DND-41 (cell line): ENCODE measurements at regions not wholly inside any gene's neighbourhood (a gene's known extent, or its start where the extent isn't known, plus 50 kb on each side); places are given as distances from the start of the nearest gene placed in this dataset.

Experiments
- ATAC-seq: fragments of 200-7000 bp; cut with Tn5 transposase; 3 replicates; pipeline ENCODE4 v1.9.1; 2021; ENCODE audit warnings: low read depth; ENCODE audit not compliant: insufficient read depth
- DNase-seq: peaks from one replicate; pipeline ENCODE4 v3.0.0-alpha.2; 2020
- H2AFZ ChIP-seq: 2 replicates; pipeline ENCODE4 v1.6.0; 2012; ENCODE audit warnings: low read depth, low read length
- H3K27ac ChIP-seq: 2 replicates; pipeline ENCODE4 v1.5.1; 2012; ENCODE audit warnings: low read length, inconsistent platforms
- H3K27me3 ChIP-seq: fragments of 200-600 bp; sonication (generic); 2 replicates; pipeline ENCODE4 v1.6.0; 2012; ENCODE audit warnings: low read length, mild to moderate bottlenecking, inconsistent platforms; ENCODE audit not compliant: insufficient read depth, poor library complexity
- H3K36me3 ChIP-seq: 2 replicates; pipeline ENCODE4 v1.5.1; 2012; ENCODE audit warnings: low read length, inconsistent platforms; ENCODE audit not compliant: insufficient read depth
- H3K4me1 ChIP-seq: 2 replicates; pipeline ENCODE4 v1.5.1; 2012; ENCODE audit warnings: mild to moderate bottlenecking, low read length; ENCODE audit not compliant: insufficient read depth
- H3K4me2 ChIP-seq: 2 replicates; pipeline ENCODE4 v1.6.0; 2012; ENCODE audit warnings: mild to moderate bottlenecking, moderate library complexity, low read length, inconsistent platforms; ENCODE audit not compliant: insufficient read depth
- H3K4me3 ChIP-seq, 2 experiments: fragments of 200-600 bp in 1 of 2; shearing (Covaris generic) in 1 of 2; 2 replicates each; pipeline ENCODE4 v1.5.1; 2012 to 2016; ENCODE audit warnings: inconsistent platforms in 2 of 2, low read length in 2 of 2, mild to moderate bottlenecking in 2 of 2, low read depth in 1 of 2, moderate library complexity in 1 of 2
- H3K79me2 ChIP-seq: 2 replicates; pipeline ENCODE4 v1.6.0; 2012; ENCODE audit warnings: low read length, inconsistent platforms; ENCODE audit not compliant: insufficient read depth
- H3K9ac ChIP-seq: 2 replicates; pipeline ENCODE4 v1.6.0; 2012; ENCODE audit warnings: low read depth, mild to moderate bottlenecking, inconsistent platforms, low read length, moderate library complexity
- H3K9me3 ChIP-seq: 2 replicates; pipeline ENCODE4 v1.5.1; 2012; ENCODE audit warnings: low read length, moderate library complexity, mild to moderate bottlenecking, inconsistent platforms; ENCODE audit not compliant: insufficient read depth, severe bottlenecking
- H4K20me1 ChIP-seq: 2 replicates; pipeline ENCODE4 v1.6.0; 2012; ENCODE audit warnings: low read length; ENCODE audit not compliant: insufficient read depth
- EZH2 ChIP-seq: IDR thresholded peaks from 3 replicates; pipeline ENCODE4 v1.6.1; 2012; ENCODE audit warnings: borderline replicate concordance, low read depth, mild to moderate bottlenecking, moderate library complexity, low read length, inconsistent platforms; ENCODE audit not compliant: severe bottlenecking
- TF ChIP-seq, protein P1 (sequence below): IDR thresholded peaks from 2 replicates; pipeline ENCODE4 v1.5.1; 2012; ENCODE audit warnings: borderline replicate concordance, low read length, moderate library complexity, mild to moderate bottlenecking; ENCODE audit not compliant: poor library complexity, severe bottlenecking; ENCODE audit errors: extremely low read depth

DNA sequence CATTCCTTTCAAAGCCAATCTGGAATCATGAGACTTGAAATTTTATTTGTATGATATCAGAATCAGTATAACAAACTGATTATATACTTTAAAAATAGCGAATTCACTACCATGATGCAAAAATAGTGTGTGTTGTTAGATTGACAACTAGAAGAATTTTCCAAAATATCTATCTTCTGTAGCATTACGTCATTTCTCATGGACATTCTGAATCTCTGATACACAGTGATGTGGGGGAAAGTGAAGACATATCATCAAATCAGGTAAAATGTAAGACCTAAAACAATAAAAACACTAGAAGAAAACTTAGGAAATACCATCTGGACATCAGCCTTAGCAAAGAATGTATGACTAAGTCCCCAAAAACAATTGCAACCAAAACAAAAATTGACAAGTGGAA lies 1292.0 kb upstream of the PCDH9 start:
- no peak overlapping the region for H3K4me2 ChIP-seq
- H3K27me3 ChIP-seq = no peaks in the 10 kb centered on the region
- H3K4me1 ChIP-seq = no peaks in the 10 kb centered on the region
- no peak overlapping the region for H3K4me3 ChIP-seq
- no peaks in the 10 kb centered on the region for H3K79me2 ChIP-seq
- peaks cover 4% of the 10 kb centered on the region for H3K9me3 ChIP-seq
- TF ChIP-seq, protein P1, sequence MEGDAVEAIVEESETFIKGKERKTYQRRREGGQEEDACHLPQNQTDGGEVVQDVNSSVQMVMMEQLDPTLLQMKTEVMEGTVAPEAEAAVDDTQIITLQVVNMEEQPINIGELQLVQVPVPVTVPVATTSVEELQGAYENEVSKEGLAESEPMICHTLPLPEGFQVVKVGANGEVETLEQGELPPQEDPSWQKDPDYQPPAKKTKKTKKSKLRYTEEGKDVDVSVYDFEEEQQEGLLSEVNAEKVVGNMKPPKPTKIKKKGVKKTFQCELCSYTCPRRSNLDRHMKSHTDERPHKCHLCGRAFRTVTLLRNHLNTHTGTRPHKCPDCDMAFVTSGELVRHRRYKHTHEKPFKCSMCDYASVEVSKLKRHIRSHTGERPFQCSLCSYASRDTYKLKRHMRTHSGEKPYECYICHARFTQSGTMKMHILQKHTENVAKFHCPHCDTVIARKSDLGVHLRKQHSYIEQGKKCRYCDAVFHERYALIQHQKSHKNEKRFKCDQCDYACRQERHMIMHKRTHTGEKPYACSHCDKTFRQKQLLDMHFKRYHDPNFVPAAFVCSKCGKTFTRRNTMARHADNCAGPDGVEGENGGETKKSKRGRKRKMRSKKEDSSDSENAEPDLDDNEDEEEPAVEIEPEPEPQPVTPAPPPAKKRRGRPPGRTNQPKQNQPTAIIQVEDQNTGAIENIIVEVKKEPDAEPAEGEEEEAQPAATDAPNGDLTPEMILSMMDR = no peak
- TF ChIP-seq EZH2 = no peak
- no peak for DNase-seq
- H3K36me3 ChIP-seq = no peaks in the 10 kb centered on the region
- H2AFZ ChIP-seq = no peak overlapping the region
- no peak overlapping the region for H3K9ac ChIP-seq
- H3K27ac ChIP-seq = no peak overlapping the region
- no peak for ATAC-seq
- no peaks in the 10 kb centered on the region for H4K20me1 ChIP-seq

DNA sequence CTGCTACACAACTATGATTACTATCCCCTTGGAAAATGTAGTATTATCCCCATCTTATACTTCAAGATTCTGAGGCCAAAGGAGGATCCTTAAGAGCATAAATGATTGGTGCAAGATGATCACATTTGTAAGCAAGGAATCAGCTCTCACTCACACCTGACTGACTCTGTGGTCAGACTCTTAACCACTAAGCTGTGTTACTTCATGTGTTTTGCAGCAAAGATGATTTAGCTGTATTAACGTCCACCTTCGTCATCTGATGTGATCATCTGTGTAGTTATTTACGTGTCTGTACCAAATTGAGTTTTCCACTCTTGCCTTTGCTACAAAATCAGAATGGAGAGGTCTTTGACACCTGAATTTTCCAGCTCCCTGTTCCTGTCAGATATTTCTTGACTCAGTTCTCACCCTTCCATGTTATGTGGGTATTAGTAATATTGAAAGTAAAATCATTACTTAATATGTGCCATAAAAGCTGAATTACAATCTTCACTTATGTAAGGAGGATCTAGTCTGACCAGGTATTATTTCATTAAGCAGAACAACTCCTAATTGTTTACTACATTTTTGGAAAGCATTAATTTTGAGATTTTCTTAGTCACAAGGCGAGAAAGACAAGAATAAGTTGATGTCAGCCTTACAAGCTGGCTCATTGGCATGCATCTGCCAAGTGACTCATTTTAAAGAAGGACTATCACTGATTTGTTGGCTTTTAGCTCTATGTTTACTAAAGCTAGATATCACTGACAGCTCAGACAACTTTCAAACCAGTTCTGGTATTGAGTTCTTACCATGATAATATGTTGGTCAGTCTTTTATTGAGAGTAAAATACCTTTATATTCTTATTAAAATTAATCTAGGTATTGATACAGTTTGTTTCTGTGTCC lies 1279.8 kb upstream of the PCDH9 start:
- H3K27me3 ChIP-seq = no peaks in the 10 kb centered on the region
- no peaks in the 10 kb centered on the region for H3K36me3 ChIP-seq
- no peaks in the 10 kb centered on the region for H4K20me1 ChIP-seq
- no peak for ATAC-seq
- H3K9me3 ChIP-seq = no peaks in the 10 kb centered on the region
- no peak overlapping the region for H3K27ac ChIP-seq
- no peak overlapping the region for H3K4me2 ChIP-seq
- no peaks in the 10 kb centered on the region for H3K4me1 ChIP-seq
- TF ChIP-seq, protein P1 = no peak
- TF ChIP-seq EZH2 = no peak
- no peak for DNase-seq
- H3K4me3 ChIP-seq = no peak overlapping the region
- H2AFZ ChIP-seq = no peak overlapping the region
- H3K79me2 ChIP-seq = no peaks in the 10 kb centered on the region
- H3K9ac ChIP-seq = no peak overlapping the region

DNA sequence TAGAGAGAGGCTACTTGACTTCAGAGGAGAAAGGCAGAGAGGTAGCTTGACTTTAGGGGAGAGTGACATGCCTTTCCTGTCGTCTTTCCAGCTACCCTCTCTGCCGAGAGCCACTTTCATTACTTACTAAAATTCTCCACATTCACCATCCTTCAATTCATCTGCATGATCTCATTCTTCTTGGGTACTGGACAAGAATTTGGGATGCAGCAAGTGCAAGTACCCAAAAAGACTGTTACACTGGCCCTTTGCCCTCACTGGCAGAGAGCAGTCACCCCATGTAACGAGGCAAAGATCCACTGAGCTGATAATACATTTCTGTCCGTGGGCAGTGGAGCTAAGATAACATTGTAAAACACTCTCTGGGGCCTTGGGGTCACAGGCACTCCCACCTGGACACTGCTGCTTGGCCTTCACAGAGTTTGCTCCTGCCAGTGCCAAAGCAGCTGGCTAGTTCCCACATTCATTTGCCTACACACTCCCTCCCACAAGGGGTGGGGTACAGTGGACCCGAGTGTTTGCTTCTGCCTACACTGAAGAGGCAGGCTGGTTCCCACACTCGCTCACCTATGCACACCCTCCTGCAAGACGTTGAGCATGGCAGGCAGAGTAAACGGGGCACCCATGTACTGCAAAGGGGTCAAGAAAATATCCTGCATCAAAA lies 1276.9 kb upstream of the PCDH9 start:
- DNase-seq = no peak
- H3K4me2 ChIP-seq = no peak overlapping the region
- no peak overlapping the region for H3K9ac ChIP-seq
- H3K36me3 ChIP-seq = no peaks in the 10 kb centered on the region
- H3K9me3 ChIP-seq = no peaks in the 10 kb centered on the region
- H3K27me3 ChIP-seq = no peaks in the 10 kb centered on the region
- ATAC-seq = no peak
- no peak overlapping the region for H3K4me3 ChIP-seq
- TF ChIP-seq EZH2 = no peak
- TF ChIP-seq, protein P1 = no peak
- H3K79me2 ChIP-seq = no peaks in the 10 kb centered on the region
- H3K4me1 ChIP-seq = no peaks in the 10 kb centered on the region
- no peak overlapping the region for H3K27ac ChIP-seq
- no peaks in the 10 kb centered on the region for H4K20me1 ChIP-seq
- H2AFZ ChIP-seq = no peak overlapping the region
